HEK293 (cell line): ENCODE measurements at regions not wholly inside any gene's neighbourhood (a gene's known extent, or its start where the extent isn't known, plus 50 kb on each side); places are given as distances from the start of the nearest gene placed in this dataset.

Source experiments
- CTCF ChIA-PET: fragments of 350-600 bp; formaldehyde crosslinking; extraction: SDS; loops from one replicate; lab custom pipeline; 2021; ENCODE audit warnings: antibody characterized with exemption; lab: Yijun Ruan, JAX
- POLR2A ChIA-PET: fragments of 300-600 bp; formaldehyde crosslinking; extraction: SDS; loops from one replicate; lab custom pipeline; 2020; ENCODE audit warnings: antibody characterized with exemption, inconsistent platforms; lab: Yijun Ruan, JAX
- H3K27ac ChIP-seq: fragments of 200-500 bp; sonication (Bioruptor generic); 2 replicates; pipeline ENCODE4 v1.5.1; 2014; ENCODE audit warnings: low read depth, low read length, control low read depth, inconsistent platforms; ENCODE audit errors: extremely low read depth
- H3K36me3 ChIP-seq, 2 experiments: fragments of 200-500 bp in 1 of 2; sonication (Bioruptor generic) in 1 of 2; 1 replicate in 1 of 2; 2 replicates in 1 of 2; pipeline ENCODE4 v1.5.1; 2014 to 2017; ENCODE audit warnings: inconsistent platforms in 2 of 2, low read length in 2 of 2; ENCODE audit not compliant: control insufficient read depth in 2 of 2, insufficient read depth in 1 of 2
- H3K4me1 ChIP-seq: fragments of 200-500 bp; sonication (Bioruptor generic); 2 replicates; pipeline ENCODE4 v1.5.1; 2014; ENCODE audit warnings: mild to moderate bottlenecking, low read length, inconsistent platforms; ENCODE audit not compliant: control insufficient read depth, insufficient read depth
- H3K4me3 ChIP-seq: 2 replicates; pipeline ENCODE4 v1.5.1; 2011; ENCODE audit warnings: low read depth, mild to moderate bottlenecking, control low read depth, low read length, moderate library complexity
- H3K9me3 ChIP-seq: fragments of 200-500 bp; sonication (Bioruptor generic); 2 replicates; pipeline ENCODE4 v1.5.1; 2014; ENCODE audit warnings: low read depth, low read length, inconsistent platforms; ENCODE audit not compliant: control insufficient read depth, insufficient read depth
- EGR2 ChIP-seq: fragments of 450-650 bp; formaldehyde crosslinking; IDR thresholded peaks from 2 replicates; pipeline ENCODE4 v1.5.1; 2016; ENCODE audit warnings: low read depth, missing biosample characterization, missing genetic modification characterization
- GLI4 ChIP-seq: fragments of 450-650 bp; formaldehyde crosslinking; IDR thresholded peaks from 2 replicates; pipeline ENCODE4 v1.5.1; 2016; ENCODE audit warnings: missing biosample characterization, missing genetic modification characterization
- PATZ1 ChIP-seq: fragments of 450-650 bp; formaldehyde crosslinking; IDR thresholded peaks from 2 replicates; pipeline ENCODE4 v1.5.1; 2016; ENCODE audit warnings: missing biosample characterization, missing genetic modification characterization
- PRDM2 ChIP-seq: fragments of 450-650 bp; formaldehyde crosslinking; IDR thresholded peaks from 2 replicates; pipeline ENCODE4 v1.5.1; 2016; ENCODE audit warnings: missing biosample characterization, missing genetic modification characterization, borderline replicate concordance
- ZBTB17 ChIP-seq: fragments of 450-650 bp; formaldehyde crosslinking; IDR thresholded peaks from 2 replicates; pipeline ENCODE4 v1.5.1; 2016; ENCODE audit warnings: missing biosample characterization, missing genetic modification characterization
- ZFHX2 ChIP-seq: fragments of 450-650 bp; formaldehyde crosslinking; conservative IDR thresholded peaks from 2 replicates; pipeline ENCODE4 v1.5.1; 2016; ENCODE audit warnings: missing biosample characterization, missing genetic modification characterization
- ZNF10 ChIP-seq: fragments of 450-650 bp; formaldehyde crosslinking; IDR thresholded peaks from 2 replicates; pipeline ENCODE4 v1.5.1; 2017; ENCODE audit warnings: missing biosample characterization, missing genetic modification characterization
- ZNF175 ChIP-seq: fragments of 450-650 bp; formaldehyde crosslinking; IDR thresholded peaks from 2 replicates; pipeline ENCODE4 v1.5.1; 2016; ENCODE audit warnings: missing biosample characterization, missing genetic modification characterization
- ZNF184 ChIP-seq: fragments of 450-650 bp; IDR thresholded peaks from 2 replicates; pipeline ENCODE4 v1.5.1; 2018; ENCODE audit warnings: missing biosample characterization, mild to moderate bottlenecking, missing genetic modification characterization
- ZNF423 ChIP-seq: fragments of 450-650 bp; formaldehyde crosslinking; IDR thresholded peaks from 2 replicates; pipeline ENCODE4 v1.5.1; 2016; ENCODE audit warnings: missing biosample characterization, missing genetic modification characterization
- ZNF530 ChIP-seq: fragments of 450-650 bp; formaldehyde crosslinking; IDR thresholded peaks from 2 replicates; pipeline ENCODE4 v1.5.1; 2016; ENCODE audit warnings: low read depth, missing biosample characterization, missing genetic modification characterization
- ZNF571 ChIP-seq: fragments of 450-650 bp; formaldehyde crosslinking; IDR thresholded peaks from 2 replicates; pipeline ENCODE4 v1.5.0; 2017; ENCODE audit warnings: missing biosample characterization, missing genetic modification characterization
- ZNF600 ChIP-seq: fragments of 450-650 bp; formaldehyde crosslinking; IDR thresholded peaks from 2 replicates; pipeline ENCODE4 v1.5.1; 2016; ENCODE audit warnings: missing biosample characterization, missing genetic modification characterization
- ZSCAN30 ChIP-seq: fragments of 450-650 bp; IDR thresholded peaks from 2 replicates; pipeline ENCODE4 v1.5.1; 2018; ENCODE audit warnings: missing biosample characterization, mild to moderate bottlenecking, missing genetic modification characterization, moderate library complexity
- TF ChIP-seq, protein P1 (sequence below): fragments of 450-650 bp; IDR thresholded peaks from 2 replicates; pipeline ENCODE4 v1.5.1; 2018; ENCODE audit warnings: missing biosample characterization, mild to moderate bottlenecking, missing genetic modification characterization
- TF ChIP-seq, protein P2 (sequence below): fragments of 450-650 bp; formaldehyde crosslinking; IDR thresholded peaks from 2 replicates; pipeline ENCODE4 v1.5.1; 2016; ENCODE audit warnings: missing biosample characterization, missing genetic modification characterization, low read depth
- TF ChIP-seq, protein P3 (sequence below): fragments of 450-650 bp; formaldehyde crosslinking; IDR thresholded peaks from 2 replicates; pipeline ENCODE4 v1.5.1; 2017; ENCODE audit warnings: missing biosample characterization, mild to moderate bottlenecking, missing genetic modification characterization, moderate library complexity

DNA sequence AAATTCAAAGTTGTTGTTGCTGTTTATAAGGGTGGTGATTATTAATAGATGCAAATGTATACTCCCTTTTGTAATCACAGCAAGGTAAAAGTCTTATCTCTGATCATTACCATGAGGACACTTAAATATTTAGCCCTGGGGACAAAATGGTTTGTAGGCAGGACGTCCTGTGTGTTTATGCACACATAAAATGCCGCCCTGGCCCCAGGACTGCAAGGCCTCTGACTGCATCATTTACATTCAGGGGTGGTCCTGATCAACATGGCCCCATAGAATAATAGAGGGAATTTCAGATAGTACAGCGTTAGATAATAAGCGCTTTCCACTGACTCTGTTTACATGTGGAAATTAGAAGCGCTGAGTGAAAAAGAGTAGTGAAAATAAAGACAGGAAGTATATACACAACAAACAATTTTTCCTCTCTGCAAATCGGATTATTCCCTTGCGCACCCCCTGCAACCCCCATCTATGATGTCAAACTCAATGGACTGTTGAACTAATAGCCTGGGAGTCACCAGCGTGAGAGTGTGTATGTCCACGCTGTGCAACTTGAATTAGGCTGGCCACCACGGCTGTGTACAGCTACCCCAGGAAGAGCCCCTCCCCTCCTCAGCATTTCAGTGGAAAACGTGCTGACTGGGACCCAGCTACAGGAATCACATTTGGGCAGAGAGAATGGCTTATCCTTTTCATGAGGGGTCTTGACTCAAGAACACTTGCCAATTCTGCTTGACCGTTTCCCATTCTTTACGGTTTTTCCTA lies 291.5 kb downstream of the SOX11 start:
- H3K4me1 ChIP-seq: no peaks in the 10 kb centered on the region
- no peaks in the 10 kb centered on the region for H3K36me3 ChIP-seq
- H3K27ac ChIP-seq: no peak overlapping the region
- ChIA-PET CTCF (no interaction called here), POLR2A (no interaction called here)
- H3K9me3 ChIP-seq: no peaks in the 10 kb centered on the region
- no peak overlapping the region for H3K4me3 ChIP-seq
- TF ChIP-seq ZSCAN30 (tag by site-specific recombination) (no peak), ZNF600 (tag by site-specific recombination) (no peak), ZBTB17 (tag by site-specific recombination) (no peak), PRDM2 (tag by site-specific recombination) (no peak), GLI4 (tag by site-specific recombination) (no peak), EGR2 (no peak), ZNF175 (tag by site-specific recombination) (no peak), ZNF571 (tag by site-specific recombination) (no peak), ZNF184 (tag by site-specific recombination) (no peak), ZNF10 (tag by site-specific recombination) (no peak), ZFHX2 (tag by site-specific recombination) (no peak), ZNF423 (tag by site-specific recombination) (no peak), ZNF530 (tag by site-specific recombination) (no peak), PATZ1 (tag by site-specific recombination) (no peak)
- TF ChIP-seq, protein P1, sequence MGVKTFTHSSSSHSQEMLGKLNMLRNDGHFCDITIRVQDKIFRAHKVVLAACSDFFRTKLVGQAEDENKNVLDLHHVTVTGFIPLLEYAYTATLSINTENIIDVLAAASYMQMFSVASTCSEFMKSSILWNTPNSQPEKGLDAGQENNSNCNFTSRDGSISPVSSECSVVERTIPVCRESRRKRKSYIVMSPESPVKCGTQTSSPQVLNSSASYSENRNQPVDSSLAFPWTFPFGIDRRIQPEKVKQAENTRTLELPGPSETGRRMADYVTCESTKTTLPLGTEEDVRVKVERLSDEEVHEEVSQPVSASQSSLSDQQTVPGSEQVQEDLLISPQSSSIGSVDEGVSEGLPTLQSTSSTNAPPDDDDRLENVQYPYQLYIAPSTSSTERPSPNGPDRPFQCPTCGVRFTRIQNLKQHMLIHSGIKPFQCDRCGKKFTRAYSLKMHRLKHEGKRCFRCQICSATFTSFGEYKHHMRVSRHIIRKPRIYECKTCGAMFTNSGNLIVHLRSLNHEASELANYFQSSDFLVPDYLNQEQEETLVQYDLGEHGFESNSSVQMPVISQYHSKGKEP (tag by site-specific recombination): no peak
- TF ChIP-seq, protein P2, sequence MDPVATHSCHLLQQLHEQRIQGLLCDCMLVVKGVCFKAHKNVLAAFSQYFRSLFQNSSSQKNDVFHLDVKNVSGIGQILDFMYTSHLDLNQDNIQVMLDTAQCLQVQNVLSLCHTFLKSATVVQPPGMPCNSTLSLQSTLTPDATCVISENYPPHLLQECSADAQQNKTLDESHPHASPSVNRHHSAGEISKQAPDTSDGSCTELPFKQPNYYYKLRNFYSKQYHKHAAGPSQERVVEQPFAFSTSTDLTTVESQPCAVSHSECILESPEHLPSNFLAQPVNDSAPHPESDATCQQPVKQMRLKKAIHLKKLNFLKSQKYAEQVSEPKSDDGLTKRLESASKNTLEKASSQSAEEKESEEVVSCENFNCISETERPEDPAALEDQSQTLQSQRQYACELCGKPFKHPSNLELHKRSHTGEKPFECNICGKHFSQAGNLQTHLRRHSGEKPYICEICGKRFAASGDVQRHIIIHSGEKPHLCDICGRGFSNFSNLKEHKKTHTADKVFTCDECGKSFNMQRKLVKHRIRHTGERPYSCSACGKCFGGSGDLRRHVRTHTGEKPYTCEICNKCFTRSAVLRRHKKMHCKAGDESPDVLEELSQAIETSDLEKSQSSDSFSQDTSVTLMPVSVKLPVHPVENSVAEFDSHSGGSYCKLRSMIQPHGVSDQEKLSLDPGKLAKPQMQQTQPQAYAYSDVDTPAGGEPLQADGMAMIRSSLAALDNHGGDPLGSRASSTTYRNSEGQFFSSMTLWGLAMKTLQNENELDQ: no peak
- TF ChIP-seq, protein P3, sequence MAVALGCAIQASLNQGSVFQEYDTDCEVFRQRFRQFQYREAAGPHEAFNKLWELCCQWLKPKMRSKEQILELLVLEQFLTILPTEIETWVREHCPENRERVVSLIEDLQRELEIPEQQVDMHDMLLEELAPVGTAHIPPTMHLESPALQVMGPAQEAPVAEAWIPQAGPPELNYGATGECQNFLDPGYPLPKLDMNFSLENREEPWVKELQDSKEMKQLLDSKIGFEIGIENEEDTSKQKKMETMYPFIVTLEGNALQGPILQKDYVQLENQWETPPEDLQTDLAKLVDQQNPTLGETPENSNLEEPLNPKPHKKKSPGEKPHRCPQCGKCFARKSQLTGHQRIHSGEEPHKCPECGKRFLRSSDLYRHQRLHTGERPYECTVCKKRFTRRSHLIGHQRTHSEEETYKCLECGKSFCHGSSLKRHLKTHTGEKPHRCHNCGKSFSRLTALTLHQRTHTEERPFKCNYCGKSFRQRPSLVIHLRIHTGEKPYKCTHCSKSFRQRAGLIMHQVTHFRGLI: no peak
- TF ChIP-seq, all 188 proteins: peak for 0
